ENCODE measurements at regions not wholly inside any gene's neighbourhood (a gene's known extent, or its start where the extent isn't known, plus 50 kb on each side); places are given as distances from the start of the nearest gene placed in this dataset.

DNA sequence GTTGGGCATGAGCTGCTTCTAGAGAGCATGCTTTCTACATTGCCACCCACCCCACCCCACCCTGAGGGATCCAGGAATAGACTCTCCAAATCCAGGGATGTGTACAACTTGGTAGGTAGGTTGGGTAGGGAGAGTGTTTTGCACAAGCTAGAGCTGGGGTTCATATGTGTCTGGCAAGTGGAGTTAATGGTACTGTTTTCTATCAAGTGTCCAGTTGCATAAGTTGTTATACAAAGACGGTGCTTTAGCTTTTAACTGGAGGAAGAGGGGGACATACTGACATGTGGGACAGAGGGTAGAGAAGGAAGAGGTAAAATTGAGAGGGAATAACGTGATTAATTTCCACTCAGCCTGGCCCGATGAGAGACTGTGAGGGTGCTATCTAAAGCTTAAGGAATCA is 51.0 kb upstream of the TNC start:
- Mint-ChIP-seq H3K9me3 (no peaks in the 10 kb centered on the region), H3K4me1 (no peaks in the 10 kb centered on the region), H3K36me3 (no peaks in the 10 kb centered on the region), H3K27ac (no peak overlapping the region), H3K27me3 (peaks cover 7 to 23% of the 10 kb centered on the region in 2 donors), H3K4me3 (no peak overlapping the region)
- no peak for ATAC-seq (replicated peaks in 1 of 4)
- H3K27me3 ChIP-seq (replicated peaks in 1 of 2; ENCODE audit: control insufficient read depth in 2 of 2, extremely low read depth in 1 of 2, insufficient read depth in 2 of 2, low read length in 1 of 2): no peaks in the 10 kb centered on the region
- DNase-seq: no peak
- WGBS (ENCODE audit: insufficient coverage): 94% methylated on average over 3 of the region's 3 CpGs
- H3K27ac ChIP-seq (ENCODE audit: low read length): no peak overlapping the region
- no peaks in the 10 kb centered on the region for H3K36me3 ChIP-seq (ENCODE audit: control insufficient read depth in 2 of 2, extremely low read depth in 1 of 2, insufficient read depth in 1 of 2, low read length in 1 of 2)
- H3K9me3 ChIP-seq: no peaks in the 10 kb centered on the region
- no peak overlapping the region for H3K4me3 ChIP-seq (ENCODE audit: control insufficient read depth in 1 of 2, extremely low read depth in 1 of 2, low read length in 1 of 2)
- ChIA-PET CTCF (no interaction called here), POLR2A (no interaction called here)
- H3K4me1 ChIP-seq (ENCODE audit: control insufficient read depth in 1 of 2, extremely low read depth in 1 of 2, insufficient read depth in 2 of 2, low read length in 2 of 2): no peaks in the 10 kb centered on the region

DNA sequence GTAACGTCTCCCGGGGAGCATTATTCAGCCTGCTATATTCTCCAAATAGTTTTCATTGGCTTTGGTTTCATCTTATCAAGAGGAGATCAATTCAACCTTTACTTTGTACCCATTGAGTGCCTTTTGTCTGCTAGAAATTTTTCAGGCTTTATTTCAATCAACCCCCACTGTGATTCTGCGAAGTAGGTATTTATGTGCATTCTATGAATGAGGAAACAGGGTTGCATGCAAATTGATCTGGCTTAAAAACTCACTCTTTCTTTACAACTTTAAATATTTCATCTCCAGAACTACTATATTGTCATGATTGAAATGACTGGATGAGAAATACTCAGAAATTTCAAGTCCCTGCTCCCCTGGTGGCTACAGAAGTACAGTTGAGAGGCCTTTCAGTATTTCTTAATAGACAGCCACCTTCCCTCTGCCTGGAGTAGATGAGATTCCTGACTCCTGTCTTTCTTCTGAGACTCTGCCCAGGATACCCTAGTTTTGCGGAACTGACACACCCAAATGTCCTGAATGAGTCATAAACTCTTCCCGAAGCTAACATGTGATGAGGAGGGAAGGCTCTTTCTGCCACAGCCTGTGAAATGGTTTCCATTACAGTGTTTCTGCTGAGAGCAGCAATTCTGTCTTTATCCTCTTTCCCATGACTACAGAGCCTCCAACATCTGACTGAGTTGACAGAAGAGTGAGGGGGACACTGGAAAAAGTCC is 52.6 kb upstream of the TNC start:
- H3K27me3 ChIP-seq (replicated peaks in 1 of 2; ENCODE audit: control insufficient read depth in 2 of 2, extremely low read depth in 1 of 2, insufficient read depth in 2 of 2, low read length in 1 of 2): no peaks in the 10 kb centered on the region
- H3K4me1 ChIP-seq (ENCODE audit: control insufficient read depth in 1 of 2, extremely low read depth in 1 of 2, insufficient read depth in 2 of 2, low read length in 2 of 2): no peaks in the 10 kb centered on the region
- no peaks in the 10 kb centered on the region for H3K4me1 Mint-ChIP-seq
- no peak for DNase-seq
- H3K4me3 ChIP-seq (ENCODE audit: control insufficient read depth in 1 of 2, extremely low read depth in 1 of 2, low read length in 1 of 2): no peak overlapping the region
- CTCF ChIA-PET: no interaction called here
- peaks cover 7 to 23% of the 10 kb centered on the region in 2 donors for H3K27me3 Mint-ChIP-seq
- H3K36me3 ChIP-seq (ENCODE audit: control insufficient read depth in 2 of 2, extremely low read depth in 1 of 2, insufficient read depth in 1 of 2, low read length in 1 of 2): no peaks in the 10 kb centered on the region
- no peak overlapping the region for H3K4me3 Mint-ChIP-seq
- H3K36me3 Mint-ChIP-seq: no peaks in the 10 kb centered on the region
- no peak overlapping the region for H3K27ac ChIP-seq (ENCODE audit: low read length)
- ATAC-seq (replicated peaks in 1 of 4): no peak
- WGBS (ENCODE audit: insufficient coverage): no CpG with 5 or more reads among the region's 5 CpGs
- POLR2A ChIA-PET: no interaction called here
- no peaks in the 10 kb centered on the region for H3K9me3 ChIP-seq
- no peaks in the 10 kb centered on the region for H3K9me3 Mint-ChIP-seq
- H3K27ac Mint-ChIP-seq: no peak overlapping the region

GRCh38 chr9:115171921-115172388 is 54.0 kb upstream of the TNC start:
- POLR2A ChIA-PET: no interaction called here
- peaks cover 7 to 23% of the 10 kb centered on the region in 2 donors for H3K27me3 Mint-ChIP-seq
- CTCF ChIA-PET: no interaction called here
- Histone ChIP-seq H3K4me1 (ENCODE audit: control insufficient read depth in 1 of 2, extremely low read depth in 1 of 2, insufficient read depth in 2 of 2, low read length in 2 of 2) (no peaks in the 10 kb centered on the region), H3K36me3 (ENCODE audit: control insufficient read depth in 2 of 2, extremely low read depth in 1 of 2, insufficient read depth in 1 of 2, low read length in 1 of 2) (no peaks in the 10 kb centered on the region), H3K27me3 (replicated peaks in 1 of 2; ENCODE audit: control insufficient read depth in 2 of 2, extremely low read depth in 1 of 2, insufficient read depth in 2 of 2, low read length in 1 of 2) (no peaks in the 10 kb centered on the region), H3K4me3 (ENCODE audit: control insufficient read depth in 1 of 2, extremely low read depth in 1 of 2, low read length in 1 of 2) (no peak overlapping the region), H3K9me3 (no peaks in the 10 kb centered on the region), H3K27ac (ENCODE audit: low read length) (no peak overlapping the region)
- WGBS (ENCODE audit: insufficient coverage): 29% methylated on average over 1 of the region's 3 CpGs
- no peak for ATAC-seq (replicated peaks in 1 of 4)
- no peaks in the 10 kb centered on the region for H3K36me3 Mint-ChIP-seq
- H3K4me1 Mint-ChIP-seq: no peaks in the 10 kb centered on the region
- no peak for DNase-seq
- no peak overlapping the region for H3K4me3 Mint-ChIP-seq
- no peak overlapping the region for H3K27ac Mint-ChIP-seq
- no peaks in the 10 kb centered on the region for H3K9me3 Mint-ChIP-seq

DNA sequence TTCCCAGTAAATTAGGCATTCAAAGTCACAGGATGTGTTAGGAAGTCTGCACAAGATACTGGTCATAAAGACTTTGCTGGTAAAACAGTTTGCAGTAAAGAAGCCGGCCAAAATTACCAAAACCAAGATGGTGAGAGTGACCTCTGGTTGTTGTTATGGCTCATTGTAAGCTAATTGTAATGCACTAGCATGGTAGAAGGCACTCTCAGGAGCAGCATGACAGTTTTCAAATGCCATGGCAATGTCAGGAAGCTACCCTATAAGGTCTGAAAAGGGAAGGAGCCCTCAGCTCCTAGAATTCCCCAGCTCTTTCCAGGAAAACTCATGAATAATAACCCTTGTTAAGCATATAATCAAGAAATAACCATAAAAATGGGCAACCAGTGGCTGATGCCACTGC is 64.3 kb upstream of the TNC start:
- DNase-seq: no peak
- Histone ChIP-seq H3K36me3 (ENCODE audit: control insufficient read depth in 2 of 2, extremely low read depth in 1 of 2, insufficient read depth in 1 of 2, low read length in 1 of 2) (no peaks in the 10 kb centered on the region), H3K27ac (ENCODE audit: low read length) (no peak overlapping the region), H3K9me3 (no peaks in the 10 kb centered on the region), H3K4me3 (ENCODE audit: control insufficient read depth in 1 of 2, extremely low read depth in 1 of 2, low read length in 1 of 2) (no peak overlapping the region), H3K4me1 (ENCODE audit: control insufficient read depth in 1 of 2, extremely low read depth in 1 of 2, insufficient read depth in 2 of 2, low read length in 2 of 2) (no peaks in the 10 kb centered on the region), H3K27me3 (replicated peaks in 1 of 2; ENCODE audit: control insufficient read depth in 2 of 2, extremely low read depth in 1 of 2, insufficient read depth in 2 of 2, low read length in 1 of 2) (no peaks in the 10 kb centered on the region)
- WGBS (ENCODE audit: insufficient coverage): 88% methylated on average over 1 of the region's 1 CpG
- H3K9me3 Mint-ChIP-seq: no peaks in the 10 kb centered on the region
- H3K4me3 Mint-ChIP-seq: no peak overlapping the region
- H3K36me3 Mint-ChIP-seq: no peaks in the 10 kb centered on the region
- H3K27me3 Mint-ChIP-seq: peaks cover 2 to 3% of the 10 kb centered on the region in 2 donors
- POLR2A ChIA-PET: no interaction called here
- CTCF ChIA-PET: no interaction called here
- H3K4me1 Mint-ChIP-seq: no peaks in the 10 kb centered on the region
- no peak overlapping the region for H3K27ac Mint-ChIP-seq
- ATAC-seq (replicated peaks in 1 of 4): no peak

GRCh38 chr9:115183436-115183835 is 65.5 kb upstream of the TNC start:
- H3K9me3 ChIP-seq: no peaks in the 10 kb centered on the region
- no peaks in the 10 kb centered on the region for H3K27me3 ChIP-seq (replicated peaks in 1 of 2; ENCODE audit: control insufficient read depth in 2 of 2, extremely low read depth in 1 of 2, insufficient read depth in 2 of 2, low read length in 1 of 2)
- no peaks in the 10 kb centered on the region for H3K36me3 Mint-ChIP-seq
- H3K4me3 ChIP-seq (ENCODE audit: control insufficient read depth in 1 of 2, extremely low read depth in 1 of 2, low read length in 1 of 2): no peak overlapping the region
- ATAC-seq (replicated peaks in 1 of 4) (no peak), DNase-seq (no peak)
- no peaks in the 10 kb centered on the region for H3K36me3 ChIP-seq (ENCODE audit: control insufficient read depth in 2 of 2, extremely low read depth in 1 of 2, insufficient read depth in 1 of 2, low read length in 1 of 2)
- H3K27ac Mint-ChIP-seq: no peak overlapping the region
- POLR2A ChIA-PET: no interaction called here
- H3K27ac ChIP-seq (ENCODE audit: low read length): no peak overlapping the region
- no peaks in the 10 kb centered on the region for H3K9me3 Mint-ChIP-seq
- CTCF ChIA-PET: no interaction called here
- H3K27me3 Mint-ChIP-seq: peaks cover 3 to 5% of the 10 kb centered on the region in 2 donors
- H3K4me3 Mint-ChIP-seq: no peak overlapping the region
- H3K4me1 ChIP-seq (ENCODE audit: control insufficient read depth in 1 of 2, extremely low read depth in 1 of 2, insufficient read depth in 2 of 2, low read length in 2 of 2): no peaks in the 10 kb centered on the region
- H3K4me1 Mint-ChIP-seq: no peaks in the 10 kb centered on the region

- Mint-ChIP-seq H3K36me3 (no peaks in the 10 kb centered on the region), H3K27me3 (peaks cover 25 to 39% of the 10 kb centered on the region in 2 donors), H3K4me1 (no peaks in the 10 kb centered on the region), H3K9me3 (peaks cover 0 to 6% (median 4%) of the 10 kb centered on the region in 3 donors), H3K27ac (no peak overlapping the region), H3K4me3 (no peak overlapping the region)
- CTCF ChIA-PET: no interaction called here
- H3K4me3 ChIP-seq (ENCODE audit: control insufficient read depth in 1 of 2, extremely low read depth in 1 of 2, low read length in 1 of 2): no peak overlapping the region
- no peaks in the 10 kb centered on the region for H3K36me3 ChIP-seq (ENCODE audit: control insufficient read depth in 2 of 2, extremely low read depth in 1 of 2, insufficient read depth in 1 of 2, low read length in 1 of 2)
- POLR2A ChIA-PET: no interaction called here
- DNase-seq (no peak), ATAC-seq (replicated peaks in 1 of 4) (no peak)
- H3K27ac ChIP-seq (ENCODE audit: low read length): no peak overlapping the region
- no peaks in the 10 kb centered on the region for H3K4me1 ChIP-seq (ENCODE audit: control insufficient read depth in 1 of 2, extremely low read depth in 1 of 2, insufficient read depth in 2 of 2, low read length in 2 of 2)
- H3K9me3 ChIP-seq: no peaks in the 10 kb centered on the region
- WGBS (ENCODE audit: insufficient coverage): no CpG with 5 or more reads among the region's 2 CpGs
- H3K27me3 ChIP-seq (replicated peaks in 1 of 2; ENCODE audit: control insufficient read depth in 2 of 2, extremely low read depth in 1 of 2, insufficient read depth in 2 of 2, low read length in 1 of 2): peaks cover 0 to 2% of the 10 kb centered on the region in 2 experiments
Measured at GRCh38 chr9:115189686-115190085, 71.7 kb upstream of the TNC start.

GRCh38 chr9:115191667-115192066 is 73.7 kb upstream of the TNC start:
- peaks cover 0 to 6% (median 4%) of the 10 kb centered on the region in 3 donors for H3K9me3 Mint-ChIP-seq
- POLR2A ChIA-PET: no interaction called here
- no peak for ATAC-seq (replicated peaks in 1 of 4)
- H3K9me3 ChIP-seq: no peaks in the 10 kb centered on the region
- DNase-seq: no peak
- H3K4me1 ChIP-seq (ENCODE audit: control insufficient read depth in 1 of 2, extremely low read depth in 1 of 2, insufficient read depth in 2 of 2, low read length in 2 of 2): no peaks in the 10 kb centered on the region
- no peak overlapping the region for H3K27ac ChIP-seq (ENCODE audit: low read length)
- H3K36me3 ChIP-seq (ENCODE audit: control insufficient read depth in 2 of 2, extremely low read depth in 1 of 2, insufficient read depth in 1 of 2, low read length in 1 of 2): no peaks in the 10 kb centered on the region
- H3K36me3 Mint-ChIP-seq: no peaks in the 10 kb centered on the region
- no peak overlapping the region for H3K4me3 ChIP-seq (ENCODE audit: control insufficient read depth in 1 of 2, extremely low read depth in 1 of 2, low read length in 1 of 2)
- H3K27me3 Mint-ChIP-seq: peaks cover 26 to 43% of the 10 kb centered on the region in 2 donors
- no peak overlapping the region for H3K27ac Mint-ChIP-seq
- H3K4me3 Mint-ChIP-seq: no peak overlapping the region
- CTCF ChIA-PET: no interaction called here
- H3K27me3 ChIP-seq (replicated peaks in 1 of 2; ENCODE audit: control insufficient read depth in 2 of 2, extremely low read depth in 1 of 2, insufficient read depth in 2 of 2, low read length in 1 of 2): peaks cover 0 to 3% of the 10 kb centered on the region in 2 experiments
- no CpG with 5 or more reads among the region's 3 CpGs for WGBS (ENCODE audit: insufficient coverage)
- no peaks in the 10 kb centered on the region for H3K4me1 Mint-ChIP-seq

Data from T-cell (primary cell).